Skeletal muscle tissue (tissue), 3 donors: ENCODE measurements at regions not wholly inside any gene's neighbourhood (a gene's known extent, or its start where the extent isn't known, plus 50 kb on each side); places are given as distances from the start of the nearest gene placed in this dataset.

Experiments used
- H3K27ac ChIP-seq: one replicate; pipeline ENCODE4 v1.7.0; 2013; ENCODE audit warnings: mild to moderate bottlenecking, low read depth, low read length, inconsistent platforms
- H3K27me3 ChIP-seq, 3 donors: one replicate each; pipeline ENCODE4 v1.7.0; 2013; ENCODE audit warnings: low read length in 3 of 3; ENCODE audit not compliant: control insufficient read depth in 3 of 3, insufficient read depth in 3 of 3
- H3K36me3 ChIP-seq, 3 donors: one replicate each; pipeline ENCODE4 v1.7.0; 2013; ENCODE audit warnings: low read length in 3 of 3; ENCODE audit not compliant: control insufficient read depth in 3 of 3, insufficient read depth in 3 of 3
- H3K4me1 ChIP-seq, 3 donors: one replicate each; pipeline ENCODE4 v1.7.0; 2013; ENCODE audit warnings: low read length in 3 of 3, mild to moderate bottlenecking in 3 of 3; ENCODE audit not compliant: control insufficient read depth in 3 of 3, insufficient read depth in 3 of 3
- H3K4me3 ChIP-seq, 3 donors: one replicate each; pipeline ENCODE4 v1.7.0; 2013; ENCODE audit warnings: low read length in 3 of 3
- H3K9ac ChIP-seq, 3 donors: one replicate each; pipeline ENCODE4 v1.7.0; 2013; ENCODE audit warnings: low read length in 3 of 3, mild to moderate bottlenecking in 3 of 3, moderate library complexity in 2 of 3, low read depth in 1 of 3
- H3K9me3 ChIP-seq, 3 donors: one replicate each; pipeline ENCODE4 v1.7.0; 2013; ENCODE audit warnings: low read length in 3 of 3; ENCODE audit not compliant: control insufficient read depth in 3 of 3
- donor health status: Osteomylitis.

DNA sequence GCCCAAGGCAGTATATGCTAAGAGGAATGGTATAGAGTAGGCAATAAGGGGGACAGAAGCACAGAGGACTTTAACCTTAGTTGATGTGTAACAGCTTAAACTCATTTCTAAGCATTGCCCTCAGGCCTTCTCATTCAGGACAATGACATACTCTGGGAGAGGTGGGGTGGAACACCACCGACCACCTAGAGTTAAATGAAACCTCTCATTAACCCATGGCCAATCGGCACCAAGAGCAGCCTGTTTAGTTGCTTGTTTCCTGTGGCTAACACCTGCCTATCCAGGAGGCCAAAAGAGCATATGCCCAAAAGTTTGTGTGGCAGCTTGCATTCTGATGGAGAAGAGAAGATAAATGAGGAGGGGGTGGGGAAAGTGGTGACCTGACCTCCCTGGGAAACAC is 50.0 kb downstream of the PABIR2 start:
- no peak overlapping the region for H3K27ac ChIP-seq
- H3K4me1 ChIP-seq: no peaks in the 10 kb centered on the region
- H3K36me3 ChIP-seq: no peaks in the 10 kb centered on the region
- no peaks in the 10 kb centered on the region for H3K9me3 ChIP-seq
- no peaks in the 10 kb centered on the region for H3K27me3 ChIP-seq
- H3K4me3 ChIP-seq: no peak overlapping the region
- H3K9ac ChIP-seq: no peak overlapping the region

- H3K27ac ChIP-seq: no peak overlapping the region
- H3K9ac ChIP-seq: no peak overlapping the region
- H3K9me3 ChIP-seq: no peaks in the 10 kb centered on the region
- peaks cover 0 to 2% (median 0%) of the 10 kb centered on the region in 3 donors for H3K4me1 ChIP-seq
- H3K4me3 ChIP-seq: no peak overlapping the region
- H3K36me3 ChIP-seq: no peaks in the 10 kb centered on the region
- no peaks in the 10 kb centered on the region for H3K27me3 ChIP-seq
Observed at GRCh38 chrX:134746410-134746785, 50.6 kb downstream of the PABIR2 start.

GRCh38 chrX:134745636-134746409 is 51.2 kb downstream of the PABIR2 start:
- Histone ChIP-seq H3K4me3 (no peak overlapping the region), H3K9ac (no peak overlapping the region), H3K27ac (no peak overlapping the region), H3K27me3 (no peaks in the 10 kb centered on the region), H3K4me1 (peaks cover 0 to 3% (median 0%) of the 10 kb centered on the region in 3 donors), H3K36me3 (no peaks in the 10 kb centered on the region), H3K9me3 (no peaks in the 10 kb centered on the region)

- Histone ChIP-seq H3K27ac (no peak overlapping the region), H3K9me3 (no peaks in the 10 kb centered on the region), H3K9ac (no peak overlapping the region), H3K36me3 (no peaks in the 10 kb centered on the region), H3K4me3 (no peak overlapping the region), H3K4me1 (peaks cover 0 to 3% (median 2%) of the 10 kb centered on the region in 3 donors), H3K27me3 (peaks cover 0 to 2% (median 0%) of the 10 kb centered on the region in 3 donors)
Observed at GRCh38 chrX:134743091-134743490, 53.9 kb downstream of the PABIR2 start.

- no peak overlapping the region for H3K4me3 ChIP-seq
- peak overlapping the region; percentile 9 for H3K27ac ChIP-seq
- H3K9me3 ChIP-seq: no peaks in the 10 kb centered on the region
- H3K36me3 ChIP-seq: no peaks in the 10 kb centered on the region
- H3K4me1 ChIP-seq: peaks cover 2 to 5% (median 2%) of the 10 kb centered on the region in 3 donors
- H3K9ac ChIP-seq: no peak overlapping the region
- peaks cover 0 to 2% (median 0%) of the 10 kb centered on the region in 3 donors for H3K27me3 ChIP-seq
Observed at GRCh38 chrX:134742573-134742972, 54.4 kb downstream of the PABIR2 start.

- H3K36me3 ChIP-seq: no peaks in the 10 kb centered on the region
- H3K4me3 ChIP-seq: no peak overlapping the region
- no peak overlapping the region for H3K9ac ChIP-seq
- no peak overlapping the region for H3K27ac ChIP-seq
- no peaks in the 10 kb centered on the region for H3K9me3 ChIP-seq
- H3K4me1 ChIP-seq: peaks cover 7 to 13% (median 8%) of the 10 kb centered on the region in 3 donors
- H3K27me3 ChIP-seq: peaks cover 0 to 2% (median 0%) of the 10 kb centered on the region in 3 donors
Observed at GRCh38 chrX:134741746-134742145, 55.3 kb downstream of the PABIR2 start.

DNA sequence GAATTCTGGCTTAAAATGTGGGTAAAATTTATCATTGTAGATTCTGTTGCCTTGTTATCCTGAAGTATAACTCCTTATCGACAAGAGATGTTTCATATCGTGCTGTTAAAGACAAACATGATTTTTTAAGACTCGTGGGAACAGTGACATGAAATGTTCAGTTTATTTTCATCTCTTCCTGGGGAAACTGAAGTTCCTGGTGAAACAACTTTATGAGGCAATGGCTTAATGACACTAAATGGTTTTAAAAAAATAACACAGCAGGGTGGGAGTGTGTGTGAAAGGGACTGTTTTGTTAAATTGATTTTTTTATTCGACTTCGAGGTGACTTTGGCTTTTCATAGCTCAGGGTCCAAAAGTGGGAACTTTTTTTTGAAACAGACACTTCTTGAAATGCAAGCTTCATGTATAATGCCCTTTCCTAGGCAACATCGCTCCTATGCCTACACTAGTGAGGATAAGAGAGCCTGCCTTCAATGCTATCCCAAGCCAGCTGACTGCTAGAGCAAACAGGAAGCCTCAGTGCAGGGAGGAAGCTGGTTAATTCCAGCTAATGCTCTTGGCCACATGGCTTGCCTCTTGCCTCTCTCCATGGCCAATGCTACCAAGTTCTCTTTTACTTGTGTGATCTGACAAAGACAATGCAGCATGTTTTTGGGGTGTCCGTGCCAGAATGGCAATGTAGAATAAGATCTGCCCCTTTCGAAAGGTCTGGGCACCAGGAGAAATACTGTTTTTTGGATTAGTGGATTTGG is 57.8 kb downstream of the PABIR2 start:
- Histone ChIP-seq H3K9me3 (no peaks in the 10 kb centered on the region), H3K27ac (no peak overlapping the region), H3K4me3 (no peak overlapping the region), H3K4me1 (peaks cover 7 to 15% (median 12%) of the 10 kb centered on the region in 3 donors), H3K27me3 (peaks cover 0 to 6% (median 0%) of the 10 kb centered on the region in 3 donors), H3K9ac (no peak overlapping the region), H3K36me3 (no peaks in the 10 kb centered on the region)

DNA sequence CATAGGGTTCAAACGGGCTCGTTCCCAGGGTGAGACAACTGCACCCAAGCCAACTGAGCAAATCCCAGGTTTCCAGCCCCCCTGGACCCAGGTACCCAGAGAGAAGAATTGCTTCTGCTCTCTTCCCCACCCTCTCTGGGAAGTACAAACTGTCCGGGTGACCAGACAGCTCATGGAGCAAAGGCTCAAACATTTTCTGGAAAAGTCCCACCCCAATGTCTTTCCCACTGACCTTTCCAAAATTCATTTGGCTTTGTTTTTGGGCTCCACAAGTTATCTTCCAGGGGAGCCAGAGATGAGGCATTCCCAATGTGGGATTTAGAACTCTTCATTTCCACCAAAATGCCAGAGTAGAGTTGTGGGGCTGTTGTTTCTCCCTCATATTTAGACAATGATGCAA is 58.6 kb downstream of the PABIR2 start:
- no peak overlapping the region for H3K9ac ChIP-seq
- no peak overlapping the region for H3K27ac ChIP-seq

DNA sequence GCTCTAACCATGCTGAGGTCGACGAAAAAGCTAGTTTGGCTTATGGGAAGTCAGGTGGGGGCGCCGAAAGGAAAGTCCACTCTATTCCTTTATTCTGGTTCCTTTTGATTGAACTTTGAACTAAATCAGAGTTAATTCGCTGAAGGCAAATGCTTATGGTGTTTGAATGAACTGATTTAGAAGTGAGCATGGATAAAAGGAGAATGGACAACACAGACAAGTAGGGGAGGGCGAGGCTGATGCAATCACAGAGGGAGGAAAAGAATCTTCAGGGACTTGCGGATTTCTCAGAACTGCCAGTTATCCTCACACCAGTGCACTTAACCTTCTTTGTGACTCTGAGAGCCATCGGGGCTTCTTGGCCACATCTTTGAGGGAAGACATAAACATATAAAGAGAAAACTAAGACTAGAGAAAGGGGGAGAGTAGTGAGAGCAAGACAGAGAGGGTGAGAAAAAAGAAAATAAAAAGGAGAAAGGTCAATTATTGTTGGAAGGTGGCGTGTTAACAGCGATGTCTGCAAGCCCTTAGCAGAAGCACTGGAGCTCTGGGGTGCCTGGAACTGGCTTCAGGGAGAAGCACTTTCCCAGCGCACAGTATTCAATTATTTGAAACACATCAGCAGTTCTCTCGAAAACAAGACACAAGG is 59.2 kb downstream of the PABIR2 start:
- Histone ChIP-seq H3K4me1 (peaks cover 7 to 15% (median 12%) of the 10 kb centered on the region in 3 donors), H3K9me3 (no peaks in the 10 kb centered on the region), H3K36me3 (no peaks in the 10 kb centered on the region), H3K4me3 (no peak overlapping the region), H3K27me3 (peaks cover 0 to 6% (median 0%) of the 10 kb centered on the region in 3 donors), H3K27ac (peak overlapping the region; percentile 49), H3K9ac (no peak overlapping the region)

More for the DNA sequence above, 58.6 kb downstream of the PABIR2 start:
- H3K4me3 ChIP-seq: no peak overlapping the region
- no peaks in the 10 kb centered on the region for H3K36me3 ChIP-seq
- H3K9me3 ChIP-seq: no peaks in the 10 kb centered on the region
- peaks cover 0 to 6% (median 0%) of the 10 kb centered on the region in 3 donors for H3K27me3 ChIP-seq
- peaks cover 7 to 15% (median 12%) of the 10 kb centered on the region in 3 donors for H3K4me1 ChIP-seq
